ENCODE measurements at regions not wholly inside any gene's neighbourhood (a gene's known extent, or its start where the extent isn't known, plus 50 kb on each side); places are given as distances from the start of the nearest gene placed in this dataset.

GRCh38 chr12:76216585-76217472 lies 131.4 kb downstream of the BBS10 start:
- in situ Hi-C loops (cut with HindIII; ENCODE audit: low sequenced_read_pairs) = no loop called here
- no peak for DNase-seq (ENCODE audit: low read depth, low spot score)
- H3K4me3 ChIP-seq (ENCODE audit: low read depth, low read length) = no peak overlapping the region
- TF ChIP-seq, protein P1, sequence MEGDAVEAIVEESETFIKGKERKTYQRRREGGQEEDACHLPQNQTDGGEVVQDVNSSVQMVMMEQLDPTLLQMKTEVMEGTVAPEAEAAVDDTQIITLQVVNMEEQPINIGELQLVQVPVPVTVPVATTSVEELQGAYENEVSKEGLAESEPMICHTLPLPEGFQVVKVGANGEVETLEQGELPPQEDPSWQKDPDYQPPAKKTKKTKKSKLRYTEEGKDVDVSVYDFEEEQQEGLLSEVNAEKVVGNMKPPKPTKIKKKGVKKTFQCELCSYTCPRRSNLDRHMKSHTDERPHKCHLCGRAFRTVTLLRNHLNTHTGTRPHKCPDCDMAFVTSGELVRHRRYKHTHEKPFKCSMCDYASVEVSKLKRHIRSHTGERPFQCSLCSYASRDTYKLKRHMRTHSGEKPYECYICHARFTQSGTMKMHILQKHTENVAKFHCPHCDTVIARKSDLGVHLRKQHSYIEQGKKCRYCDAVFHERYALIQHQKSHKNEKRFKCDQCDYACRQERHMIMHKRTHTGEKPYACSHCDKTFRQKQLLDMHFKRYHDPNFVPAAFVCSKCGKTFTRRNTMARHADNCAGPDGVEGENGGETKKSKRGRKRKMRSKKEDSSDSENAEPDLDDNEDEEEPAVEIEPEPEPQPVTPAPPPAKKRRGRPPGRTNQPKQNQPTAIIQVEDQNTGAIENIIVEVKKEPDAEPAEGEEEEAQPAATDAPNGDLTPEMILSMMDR (IDR thresholded peaks at IDR 0.05; ENCODE audit: low read depth, low read length) = no peak

GRCh38 chr12:76208129-76208528 lies 123.6 kb upstream of the NAP1L1 start:
- TF ChIP-seq, protein P1 (IDR thresholded peaks at IDR 0.05; ENCODE audit: low read depth, low read length) = no peak
- in situ Hi-C loops (cut with HindIII; ENCODE audit: low sequenced_read_pairs) = no loop called here
- no peak for DNase-seq (ENCODE audit: low read depth, low spot score)
- no peak overlapping the region for H3K4me3 ChIP-seq (ENCODE audit: low read depth, low read length)

DNA sequence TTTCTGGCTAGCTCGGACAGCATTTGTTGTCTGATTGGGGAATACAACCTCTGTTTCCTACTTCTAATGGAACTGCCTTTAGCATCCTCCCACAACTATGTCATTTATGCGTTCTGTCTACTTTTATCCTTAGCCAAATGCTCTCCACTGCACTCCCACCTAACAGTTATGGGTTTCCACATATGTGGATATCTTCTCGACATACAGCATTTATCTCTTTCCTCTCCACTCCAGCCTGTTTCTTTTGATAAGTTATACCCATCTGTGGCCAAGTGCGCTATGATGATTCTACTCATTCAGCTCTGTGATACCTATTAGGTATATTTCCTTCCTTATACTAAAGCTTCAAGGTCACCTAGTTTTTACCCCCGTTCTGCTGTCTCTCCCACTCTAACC lies 122.2 kb upstream of the NAP1L1 start:
- TF ChIP-seq, protein P1 (IDR thresholded peaks at IDR 0.05; ENCODE audit: low read depth, low read length) = no peak
- in situ Hi-C loops (cut with HindIII; ENCODE audit: low sequenced_read_pairs) = no loop called here
- no peak overlapping the region for H3K4me3 ChIP-seq (ENCODE audit: low read depth, low read length)
- no peak for DNase-seq (ENCODE audit: low read depth, low spot score)

DNA sequence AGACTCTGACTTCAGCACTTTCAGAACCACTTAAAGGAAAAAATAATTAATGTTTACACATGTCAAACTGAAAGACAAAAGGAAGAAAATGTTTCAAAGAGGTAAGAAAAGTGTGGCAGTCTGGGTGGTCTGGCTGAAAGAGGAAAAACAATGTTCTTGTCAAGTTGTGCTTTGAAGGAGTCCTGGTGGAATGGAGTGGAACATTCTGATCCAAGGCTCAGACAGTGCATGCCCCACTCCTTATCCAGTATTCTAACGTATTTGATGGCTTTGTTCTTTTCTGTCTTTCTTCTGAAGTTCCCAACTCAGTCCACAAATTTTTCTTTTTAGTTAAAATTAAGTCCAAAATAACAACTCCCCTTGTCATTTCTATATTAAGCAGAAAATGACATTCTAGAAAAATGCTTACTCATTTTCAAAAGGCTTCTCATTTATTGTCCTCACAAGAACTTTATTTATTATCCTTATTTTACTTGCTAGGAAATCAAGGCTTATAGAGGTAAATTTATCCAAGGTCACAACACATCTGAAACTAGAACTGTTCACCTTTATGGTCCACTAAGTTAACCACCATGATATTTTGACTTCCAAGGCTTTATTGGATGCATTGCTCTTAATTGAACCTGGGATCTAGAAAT lies 121.7 kb upstream of the NAP1L1 start:
- no peak overlapping the region for H3K4me3 ChIP-seq (ENCODE audit: low read depth, low read length)
- DNase-seq (ENCODE audit: low read depth, low spot score) = no peak
- in situ Hi-C loops (cut with HindIII; ENCODE audit: low sequenced_read_pairs) = no loop called here
- TF ChIP-seq, protein P1 (IDR thresholded peaks at IDR 0.05; ENCODE audit: low read depth, low read length) = no peak

- H3K4me3 ChIP-seq (ENCODE audit: low read depth, low read length) = no peak overlapping the region
- in situ Hi-C loops (cut with HindIII; ENCODE audit: low sequenced_read_pairs) = no loop called here
- TF ChIP-seq, protein P1 (IDR thresholded peaks at IDR 0.05; ENCODE audit: low read depth, low read length) = no peak
- no peak for DNase-seq (ENCODE audit: low read depth, low spot score)
Measured at GRCh38 chr12:76202621-76203020, 118.1 kb upstream of the NAP1L1 start.

GRCh38 chr12:76201758-76202157 lies 117.3 kb upstream of the NAP1L1 start:
- in situ Hi-C loops (cut with HindIII; ENCODE audit: low sequenced_read_pairs) = no loop called here
- DNase-seq (ENCODE audit: low read depth, low spot score) = no peak
- no peak overlapping the region for H3K4me3 ChIP-seq (ENCODE audit: low read depth, low read length)
- TF ChIP-seq, protein P1 (IDR thresholded peaks at IDR 0.05; ENCODE audit: low read depth, low read length) = no peak
